ENCODE measurements at regions not wholly inside any gene's neighbourhood (a gene's known extent, or its start where the extent isn't known, plus 50 kb on each side); places are given as distances from the start of the nearest gene placed in this dataset.

GRCh38 chr15:25170781-25171110 lies 216.0 kb downstream of the SNRPN start:
- no peak for DNase-seq

GRCh38 chr15:25171111-25171811 lies 216.5 kb downstream of the SNRPN start:
- DNase-seq: peak; percentile 47

GRCh38 chr15:25171856-25172687 lies 217.3 kb downstream of the SNRPN start:
- DNase-seq: peak; percentile 56

- DNase-seq: peak; percentile 36
Measured at GRCh38 chr15:25172691-25173090, 217.9 kb downstream of the SNRPN start.

- peak; percentile 60 for DNase-seq
Measured at GRCh38 chr15:25173241-25174028, 218.6 kb downstream of the SNRPN start.

GRCh38 chr15:25174149-25174548 lies 219.4 kb downstream of the SNRPN start:
- DNase-seq: peak; percentile 47

- peak; percentile 51 for DNase-seq
Measured at GRCh38 chr15:25175033-25175788, 220.4 kb downstream of the SNRPN start.

GRCh38 chr15:25175789-25176615 lies 221.2 kb downstream of the SNRPN start:
- peak; percentile 53 for DNase-seq

- DNase-seq: peak; percentile 43
Measured at GRCh38 chr15:25176616-25176923, 221.8 kb downstream of the SNRPN start.

GRCh38 chr15:25176991-25177954 lies 222.5 kb downstream of the SNRPN start:
- no peak for DNase-seq

GRCh38 chr15:25177955-25178801 lies 223.4 kb downstream of the SNRPN start:
- peak; percentile 46 for DNase-seq

GRCh38 chr15:25178835-25179672 lies 224.3 kb downstream of the SNRPN start:
- DNase-seq: peak; percentile 54

GRCh38 chr15:25179673-25180511 lies 225.1 kb downstream of the SNRPN start:
- no peak for DNase-seq

GRCh38 chr15:25180606-25181292 lies 226.0 kb downstream of the SNRPN start:
- DNase-seq: peak; percentile 43

GRCh38 chr15:25181293-25182097 lies 226.7 kb downstream of the SNRPN start:
- DNase-seq: peak; percentile 41

GRCh38 chr15:25182098-25182478 lies 227.3 kb downstream of the SNRPN start:
- no peak for DNase-seq
